ENCODE measurements at regions not wholly inside any gene's neighbourhood (a gene's known extent, or its start where the extent isn't known, plus 50 kb on each side); places are given as distances from the start of the nearest gene placed in this dataset.

GRCh38 chrX:2589186-2590020 is 88.6 kb upstream of the DHRSX start:
- TF ChIP-seq REST (IDR thresholded peaks at IDR 0.05; ENCODE audit: borderline replicate concordance) (no peak), CTCF (IDR thresholded peaks at IDR 0.05; ENCODE audit: poor library complexity, severe bottlenecking) (no peak), EZH2 (IDR thresholded peaks at IDR 0.05; ENCODE audit: borderline replicate concordance, insufficient read depth, low read length, poor library complexity, severe bottlenecking) (no peak), POLR2AphosphoS5 (IDR thresholded peaks at IDR 0.05) (no peak)
